KBM-7 (cell line): ENCODE measurements at regions not wholly inside any gene's neighbourhood (a gene's known extent, or its start where the extent isn't known, plus 50 kb on each side); places are given as distances from the start of the nearest gene placed in this dataset.

Experiments used
- DNase-seq: peaks from one replicate; pipeline ENCODE4 v3.0.0-alpha.2; 2015
- in situ Hi-C: fragments of 300-500 bp; cut with MboI; formaldehyde crosslinking; loops from 2 replicates; pipeline ENCODE4 v1.14.3; 2020; ENCODE audit warnings: low sequenced_read_pairs, low pct_unique_long_range_greater_than_20kb, mixed read lengths

- DNase-seq, result no peak
- in situ Hi-C loops, result no loop called here
Measured at GRCh38 chr3:42037318-42037945, 53.7 kb upstream of the TRAK1 start.

GRCh38 chr3:42036483-42036823, 54.7 kb upstream of the TRAK1 start:
- in situ Hi-C loops, result no loop called here
- no peak for DNase-seq

DNA sequence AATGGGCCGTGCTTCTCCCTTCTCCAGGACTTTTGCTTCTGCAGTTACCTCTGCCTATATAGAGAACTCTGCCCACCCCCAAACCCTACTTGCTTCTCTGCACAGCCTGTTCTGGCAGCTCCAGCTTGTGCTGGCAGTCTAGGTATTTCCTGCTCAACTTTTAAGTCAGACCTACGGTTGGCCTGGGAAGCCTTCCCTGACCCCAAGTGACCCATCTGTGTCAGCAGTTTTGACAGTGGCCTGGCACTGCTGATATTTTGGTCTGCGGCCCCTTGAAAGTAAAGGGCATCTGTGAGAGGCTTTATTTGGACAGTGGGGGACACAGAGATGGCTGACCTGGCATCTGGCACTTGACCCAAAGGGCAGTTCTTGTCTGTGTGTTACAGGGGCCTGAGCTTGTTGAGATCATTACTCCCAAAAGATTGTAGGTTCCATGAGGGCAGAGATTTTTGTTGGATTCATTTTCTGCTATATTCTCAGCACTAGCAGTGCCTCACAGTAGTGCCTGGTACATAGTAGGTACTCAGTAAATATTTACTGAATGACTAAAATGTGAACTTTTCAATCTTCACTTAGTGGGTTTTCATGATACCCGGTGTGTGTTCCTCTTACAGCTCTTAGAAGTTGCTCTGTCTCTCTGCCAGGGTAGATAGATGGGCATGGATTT, 55.2 kb upstream of the TRAK1 start:
- no peak for DNase-seq
- in situ Hi-C loops, result no loop called here

GRCh38 chr3:42035007-42035406, 56.1 kb upstream of the TRAK1 start:
- in situ Hi-C loops, result no loop called here
- no peak for DNase-seq

GRCh38 chr3:42033741-42034140, 57.4 kb upstream of the TRAK1 start:
- in situ Hi-C loops, result no loop called here

GRCh38 chr3:42032693-42033349, 58.3 kb upstream of the TRAK1 start:
- DNase-seq, result peak; percentile 62
- in situ Hi-C loops, result no loop called here

More at GRCh38 chr3:42033741-42034140, 57.4 kb upstream of the TRAK1 start:
- DNase-seq, result no peak

DNA sequence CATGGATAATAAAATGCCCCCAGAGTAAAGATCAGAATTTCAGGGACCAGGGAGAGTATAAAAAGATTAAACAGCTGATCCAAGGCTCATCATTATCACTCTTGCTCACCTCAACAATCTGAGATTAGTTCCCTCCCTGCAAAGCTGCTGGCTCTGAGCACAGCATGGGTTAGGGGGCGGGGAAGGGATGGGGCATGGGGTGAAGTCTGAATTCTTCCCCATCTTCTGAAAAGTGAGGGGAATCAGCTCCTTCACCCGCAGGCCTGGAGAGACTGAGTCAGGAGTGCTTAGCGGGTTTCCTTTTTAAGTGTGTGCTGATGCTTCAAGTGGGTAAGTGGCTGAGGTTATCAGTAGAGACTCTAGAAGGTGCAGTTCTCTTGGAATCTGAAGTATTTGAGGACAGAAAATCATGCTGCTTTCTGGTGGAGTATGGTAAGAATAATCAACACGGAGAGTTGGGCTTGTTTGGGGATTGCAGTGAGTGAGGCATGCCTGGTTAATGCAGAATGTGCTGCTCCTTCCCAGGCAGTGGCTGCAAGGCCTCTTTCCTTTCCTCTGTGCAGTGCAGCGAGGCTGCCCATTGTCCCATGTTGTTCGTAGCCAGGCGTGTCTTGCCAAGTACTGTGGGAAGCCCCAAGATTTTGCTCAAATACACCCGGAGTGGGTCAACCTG, 59.2 kb upstream of the TRAK1 start:
- in situ Hi-C loops, result no loop called here
- DNase-seq, result no peak

DNA sequence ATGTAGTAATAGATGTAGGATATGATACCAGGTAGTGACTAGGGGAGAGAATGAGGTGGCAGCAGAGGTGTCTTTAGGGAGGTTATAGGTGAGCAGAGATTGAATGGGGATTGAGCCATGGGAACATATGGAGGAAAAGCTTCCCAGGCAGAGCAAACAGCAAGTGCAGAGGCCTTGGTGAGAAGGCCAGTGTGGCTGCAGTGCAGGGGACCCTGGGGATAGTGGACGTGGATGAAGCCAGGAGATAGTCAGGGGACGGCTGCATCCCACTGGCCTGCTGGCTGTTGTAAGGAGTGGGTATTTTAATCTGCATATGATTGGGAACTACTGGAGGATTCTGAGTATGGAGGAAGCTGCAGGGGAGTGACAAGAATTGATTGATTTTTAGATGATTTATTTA, 62.7 kb upstream of the TRAK1 start:
- in situ Hi-C loops, result no loop called here
- DNase-seq, result no peak

DNA sequence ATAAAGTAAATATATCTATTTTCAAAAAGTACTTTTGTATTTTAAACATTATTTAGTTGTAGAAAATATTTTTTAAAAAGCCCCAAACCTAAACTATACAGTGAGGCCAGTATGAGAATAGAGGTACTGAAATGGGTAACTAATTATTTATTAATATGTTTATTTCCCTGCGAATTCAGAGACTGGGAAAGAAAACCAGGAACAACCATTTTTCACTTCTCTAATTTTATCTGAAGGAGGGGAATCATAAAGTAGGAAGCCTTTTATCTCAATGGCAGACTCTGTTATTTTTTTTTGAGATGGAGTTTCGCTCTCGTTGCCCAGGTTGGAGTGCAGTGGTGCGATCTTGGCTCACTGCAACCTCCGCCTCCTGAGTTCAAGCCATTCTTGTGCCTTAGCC, 63.6 kb upstream of the TRAK1 start:
- no peak for DNase-seq
- in situ Hi-C loops, result no loop called here

DNA sequence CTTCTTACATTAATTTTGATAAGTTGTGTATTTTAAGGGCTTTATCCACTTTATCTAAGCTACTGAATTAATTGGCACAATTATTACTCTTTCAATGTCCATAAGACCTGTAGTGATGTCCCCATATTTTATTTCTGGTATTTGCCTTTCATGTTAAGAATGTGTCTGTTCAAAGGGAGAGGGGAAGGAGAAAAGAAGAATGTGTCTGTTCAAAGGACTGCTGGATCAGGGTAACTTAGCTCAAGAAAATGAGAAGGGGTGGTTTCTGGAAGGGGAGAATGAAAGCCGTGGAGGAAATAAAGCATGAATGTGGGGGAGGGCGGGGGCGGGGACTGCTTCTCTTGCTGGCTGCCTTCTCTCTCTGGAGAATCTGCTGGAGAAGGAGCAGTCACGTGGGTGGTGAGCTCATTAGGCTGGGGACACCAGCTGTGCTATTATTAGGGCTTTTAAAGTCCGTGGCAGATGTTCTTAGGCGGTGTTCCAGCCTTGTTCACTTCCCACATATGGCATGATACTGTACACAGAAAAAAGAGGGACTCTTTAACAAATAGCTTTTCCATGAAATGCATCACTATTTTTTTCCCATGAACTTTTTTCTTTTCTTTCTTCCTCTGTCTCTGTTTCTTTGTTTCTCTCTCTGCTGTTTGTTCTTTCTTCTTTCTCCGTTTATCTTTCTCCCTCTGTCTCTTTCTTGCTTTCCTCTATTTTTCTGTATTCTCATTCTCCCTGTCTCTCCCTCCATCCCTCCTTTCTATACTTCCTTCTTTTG, 63.7 kb upstream of the ULK4 start:
- DNase-seq, result peak; percentile 95

DNA sequence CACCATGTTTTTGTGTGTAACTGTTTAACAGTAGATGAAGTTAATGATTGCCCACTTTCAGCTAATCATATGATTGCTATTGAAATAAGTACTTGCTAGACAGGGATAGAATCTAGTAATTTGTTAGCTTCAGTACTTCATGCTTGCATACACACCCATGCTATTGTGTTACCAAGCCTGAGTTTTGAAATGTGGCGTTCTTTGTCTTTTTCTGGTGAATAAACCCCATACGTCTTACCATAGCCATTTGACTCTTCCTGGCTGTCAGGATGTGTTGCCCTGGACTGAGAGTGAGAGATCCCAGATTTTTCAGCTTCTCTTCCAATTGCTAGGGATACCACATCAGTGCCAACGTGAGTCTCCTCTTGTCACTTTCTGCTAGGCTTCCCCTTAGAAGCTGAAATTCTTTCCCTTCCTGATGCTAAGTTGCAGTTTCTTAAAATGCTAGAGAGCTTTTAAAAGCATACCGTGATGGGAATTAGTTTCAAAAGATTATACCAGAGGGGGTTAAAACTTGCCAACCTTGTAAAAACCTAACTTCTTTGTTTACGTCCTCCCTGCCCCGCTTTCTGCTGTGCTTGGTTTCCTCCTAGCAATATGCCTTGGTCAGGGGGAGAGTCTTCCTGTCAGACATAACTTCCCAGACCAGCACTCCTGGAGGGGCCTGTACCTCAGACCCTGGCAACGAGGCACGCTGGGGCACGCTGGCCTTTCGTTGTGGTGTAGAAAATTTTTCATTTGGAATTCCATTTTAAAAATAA, 62.9 kb upstream of the ULK4 start:
- in situ Hi-C loops, result no loop called here

More for the DNA sequence above, 63.7 kb upstream of the ULK4 start:
- in situ Hi-C loops, result no loop called here

DNA sequence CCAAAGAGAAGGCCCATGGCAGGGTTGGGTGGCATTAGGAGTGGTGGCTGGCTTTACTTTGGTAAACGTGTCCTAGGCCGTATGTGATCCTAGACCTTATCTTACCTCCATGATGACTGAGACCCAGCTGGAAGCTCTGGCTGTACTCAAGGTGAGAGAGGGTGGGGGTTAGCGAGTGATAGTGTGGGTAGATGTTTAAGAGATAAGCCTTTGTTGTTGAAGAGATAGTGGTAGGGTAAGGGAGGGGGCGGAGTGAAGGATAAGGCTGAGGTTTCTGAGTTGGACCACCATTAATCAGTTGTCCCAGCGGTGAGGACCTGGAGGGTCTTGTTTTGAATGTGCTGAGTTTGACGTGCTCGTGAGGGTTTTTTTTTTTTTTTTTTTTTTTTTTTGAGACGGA, 61.5 kb upstream of the ULK4 start:
- no peak for DNase-seq
- in situ Hi-C loops, result no loop called here

More for the DNA sequence above, 62.9 kb upstream of the ULK4 start:
- DNase-seq, result peak; percentile 57

DNA sequence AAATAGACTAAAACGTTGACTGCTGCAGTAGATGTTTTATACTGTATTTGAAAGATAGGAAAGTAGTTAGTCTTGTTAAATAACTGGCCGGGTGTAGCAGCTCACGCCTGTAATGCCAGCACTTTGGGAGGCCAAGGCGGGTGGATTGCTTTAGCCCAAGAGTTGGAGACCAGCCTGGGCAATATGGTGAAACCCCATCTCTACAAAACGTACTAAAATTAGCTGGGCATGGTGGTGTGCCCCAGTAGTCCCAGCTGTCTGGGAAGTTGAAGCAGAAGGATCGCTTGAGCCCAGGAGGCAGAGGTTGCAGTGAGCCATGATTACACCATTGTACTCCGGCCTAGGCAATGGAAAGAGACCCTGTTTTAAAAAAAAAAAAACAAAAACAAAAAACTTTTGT, 60.5 kb upstream of the ULK4 start:
- in situ Hi-C loops, result no loop called here
- DNase-seq, result no peak

GRCh38 chr3:42020684-42021307, 58.9 kb upstream of the ULK4 start:
- no peak for DNase-seq
- in situ Hi-C loops, result no loop called here

GRCh38 chr3:42019953-42020260, 58.0 kb upstream of the ULK4 start:
- no peak for DNase-seq
- in situ Hi-C loops, result no loop called here

DNA sequence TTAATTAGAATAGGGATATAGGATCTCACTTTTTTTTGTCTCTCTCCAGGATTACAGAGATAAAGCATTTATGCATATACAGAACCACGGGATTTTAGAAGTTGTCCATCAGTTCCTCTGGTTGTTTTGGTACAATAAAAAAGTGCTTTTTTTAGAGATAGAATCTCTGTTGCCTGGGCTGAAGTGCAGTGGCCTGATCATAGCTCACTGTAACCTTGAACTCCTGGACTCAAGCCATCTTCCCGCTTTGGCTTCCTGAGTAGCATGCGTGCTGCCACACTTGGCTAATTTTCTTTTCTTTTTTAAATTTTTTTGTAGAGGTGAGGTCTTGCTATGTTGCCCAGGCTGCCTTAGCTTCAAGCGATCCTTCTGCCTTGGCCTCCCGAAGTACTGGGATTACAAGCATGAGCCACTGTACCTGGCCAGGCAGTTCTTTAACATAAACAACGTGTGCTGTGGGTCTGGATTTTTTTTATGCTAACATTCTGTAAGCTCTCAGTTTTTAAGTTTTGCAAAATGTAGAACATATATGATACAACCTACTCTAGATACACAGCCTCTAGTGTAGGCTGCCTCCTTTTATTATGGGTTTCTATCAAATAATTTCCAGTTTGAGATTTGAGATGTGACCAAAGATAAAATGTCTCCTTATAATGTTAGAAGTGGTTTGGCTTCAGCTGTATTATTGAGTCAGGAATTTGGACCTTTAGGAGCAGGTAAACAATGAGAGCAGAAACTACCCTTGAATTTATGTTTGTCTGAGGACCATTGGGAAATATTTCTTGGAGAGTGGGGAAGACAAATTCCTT, 57.4 kb upstream of the ULK4 start:
- no peak for DNase-seq
- in situ Hi-C loops, result no loop called here

DNA sequence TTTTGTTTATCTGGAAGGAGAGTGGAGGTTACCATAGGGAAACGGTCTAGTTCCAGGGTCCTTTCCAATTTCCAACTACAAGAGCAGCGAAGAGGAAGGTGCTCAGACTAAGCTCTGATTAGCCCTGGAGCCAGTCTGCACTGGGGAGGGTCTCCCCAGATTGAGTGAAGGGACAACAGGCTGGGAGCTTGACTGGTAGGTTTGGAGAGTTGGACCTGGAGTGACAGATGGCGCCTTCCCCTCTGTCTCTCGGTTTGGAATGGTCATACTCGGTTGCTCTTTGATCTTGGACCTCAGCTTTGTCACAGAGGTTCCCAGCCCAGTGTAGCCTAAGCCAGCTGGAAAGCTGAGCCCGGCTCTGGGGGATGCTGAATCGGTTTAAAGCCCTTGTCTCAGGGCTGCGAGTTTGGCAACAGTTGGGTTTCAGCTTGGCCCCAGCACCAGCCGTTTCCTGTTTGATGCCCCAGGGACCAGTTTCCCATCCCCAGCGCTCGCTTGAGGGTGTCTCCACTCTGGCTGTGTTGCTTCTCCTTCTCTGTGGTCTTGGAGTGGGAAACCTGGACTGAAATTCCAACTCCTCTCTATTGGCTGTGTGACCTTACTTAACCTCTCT, 53.1 kb upstream of the ULK4 start:
- in situ Hi-C loops, result no loop called here

More for the DNA sequence above, 53.1 kb upstream of the ULK4 start:
- peak; percentile 47 for DNase-seq
